Ishikawa (cell line): ENCODE measurements at regions not wholly inside any gene's neighbourhood (a gene's known extent, or its start where the extent isn't known, plus 50 kb on each side); places are given as distances from the start of the nearest gene placed in this dataset.

Source experiments
- CEBPB ChIP-seq: IDR thresholded peaks from 2 replicates; pipeline ENCODE4 v1.6.1; 2012
- EP300 ChIP-seq: IDR thresholded peaks from 2 replicates; pipeline ENCODE4 v1.6.1; 2012; ENCODE audit warnings: borderline replicate concordance
- FOXM1 ChIP-seq: IDR thresholded peaks from 2 replicates; pipeline ENCODE4 v1.6.1; 2012; ENCODE audit warnings: low read depth, borderline replicate concordance
- RAD21 ChIP-seq: IDR thresholded peaks from 2 replicates; pipeline ENCODE4 v1.6.1; 2012; ENCODE audit warnings: low read depth
- TAF1 ChIP-seq: IDR thresholded peaks from 2 replicates; pipeline ENCODE4 v1.6.1; 2012; ENCODE audit warnings: low read depth, mild to moderate bottlenecking
- TCF12 ChIP-seq: IDR thresholded peaks from 2 replicates; pipeline ENCODE4 v1.6.1; 2012; ENCODE audit warnings: low read depth
- TEAD4 ChIP-seq: IDR thresholded peaks from 2 replicates; pipeline ENCODE4 v1.6.1; 2012
- YY1 ChIP-seq: IDR thresholded peaks from 2 replicates; pipeline ENCODE4 v1.6.1; 2012; ENCODE audit warnings: low read depth
- TF ChIP-seq, protein P1 (sequence below): IDR thresholded peaks from 2 replicates; pipeline ENCODE4 v1.6.1; 2012

DNA sequence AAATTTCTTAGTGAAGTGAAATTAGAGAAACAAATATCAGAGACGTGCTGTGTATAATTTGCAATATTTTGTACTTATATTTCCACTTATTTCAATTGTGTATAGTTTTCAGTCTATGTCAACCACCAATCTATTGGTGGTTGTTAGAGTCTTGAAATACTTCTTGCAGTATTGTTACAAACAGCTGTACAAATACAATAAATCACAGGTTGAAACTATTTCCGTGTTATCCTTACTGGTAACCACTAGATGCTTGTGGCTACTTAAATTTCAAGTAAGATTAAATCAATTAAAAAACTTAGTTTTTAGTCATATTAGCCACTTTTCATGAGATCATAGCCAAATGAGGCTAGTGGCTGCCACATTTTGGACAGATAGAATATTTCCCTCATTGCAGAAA is 520.5 kb downstream of the GBA3 start:
- TF ChIP-seq EP300 (no peak), CEBPB (no peak), RAD21 (no peak), TAF1 (no peak), TEAD4 (no peak), YY1 (no peak), TCF12 (no peak), FOXM1 (no peak)
- TF ChIP-seq, protein P1, sequence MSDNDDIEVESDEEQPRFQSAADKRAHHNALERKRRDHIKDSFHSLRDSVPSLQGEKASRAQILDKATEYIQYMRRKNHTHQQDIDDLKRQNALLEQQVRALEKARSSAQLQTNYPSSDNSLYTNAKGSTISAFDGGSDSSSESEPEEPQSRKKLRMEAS, result no peak
